ENCODE measurements at regions not wholly inside any gene's neighbourhood (a gene's known extent, or its start where the extent isn't known, plus 50 kb on each side); places are given as distances from the start of the nearest gene placed in this dataset.

DNA sequence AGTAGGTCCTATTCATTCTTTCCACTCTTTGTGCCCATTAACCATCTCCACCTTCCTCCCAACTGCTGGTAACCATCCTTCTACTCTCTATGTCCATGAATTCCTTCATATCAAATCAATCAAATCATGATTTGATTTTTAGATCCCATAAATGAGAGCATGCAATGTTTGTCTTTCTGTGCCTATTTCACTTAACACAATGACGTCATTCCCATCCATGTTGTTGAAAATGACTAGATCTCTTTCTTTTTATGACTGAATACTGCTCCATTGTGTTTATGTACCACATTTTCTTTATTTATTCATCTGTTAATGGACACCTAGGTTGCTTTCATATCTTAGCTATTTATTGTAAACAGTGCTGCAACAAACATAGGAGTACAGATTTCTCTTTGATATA is 827.3 kb upstream of the NRXN1 start:
- no peak overlapping the region for H3K27ac ChIP-seq (ENCODE audit: extremely low read depth, low read depth, low read length)
- ChIA-PET CTCF (no interaction called here), POLR2A (no interaction called here)
- TF ChIP-seq ATF2 (tag by site-specific recombination; IDR thresholded peaks at IDR 0.05; ENCODE audit: low read depth) (peak; percentile 69), ZNF596 (tag by site-specific recombination; IDR thresholded peaks at IDR 0.05) (no peak)
- H3K4me1 ChIP-seq (ENCODE audit: control insufficient read depth, insufficient read depth, low read length) = no peaks in the 10 kb centered on the region
- H3K4me3 ChIP-seq (ENCODE audit: low read depth, low read length) = no peak overlapping the region
- no peaks in the 10 kb centered on the region for H3K9me3 ChIP-seq (ENCODE audit: control insufficient read depth, insufficient read depth, low read depth, low read length)
- no peaks in the 10 kb centered on the region for H3K36me3 ChIP-seq (ENCODE audit: control insufficient read depth in 2 of 2, insufficient read depth in 1 of 2, low read length in 2 of 2)

GRCh38 chr2:51855683-51856082 is 823.8 kb upstream of the NRXN1 start:
- ChIA-PET POLR2A (no interaction called here), CTCF (no interaction called here)
- H3K4me1 ChIP-seq (ENCODE audit: control insufficient read depth, insufficient read depth, low read length) = no peaks in the 10 kb centered on the region
- no peak overlapping the region for H3K27ac ChIP-seq (ENCODE audit: extremely low read depth, low read depth, low read length)
- TF ChIP-seq INSM2 (tag by site-specific recombination; IDR thresholded peaks at IDR 0.05) (no peak), ZNF626 (tag by site-specific recombination; IDR thresholded peaks at IDR 0.05) (no peak), ZNF311 (tag by site-specific recombination; IDR thresholded peaks at IDR 0.05; ENCODE audit: borderline replicate concordance) (no peak), GFI1B (tag by site-specific recombination; IDR thresholded peaks at IDR 0.05) (no peak), ZNF76 (tag by site-specific recombination; IDR thresholded peaks at IDR 0.05; ENCODE audit: borderline replicate concordance, low read depth) (no peak), ZNF701 (tag by site-specific recombination; IDR thresholded peaks at IDR 0.05) (no peak), ZNF114 (tag by site-specific recombination; IDR thresholded peaks at IDR 0.05) (no peak), ZNF366 (tag by site-specific recombination; conservative IDR thresholded peaks at IDR 0.05) (no peak), TRIM28 (IDR thresholded peaks at IDR 0.05; ENCODE audit: borderline replicate concordance, low read length) (no peak), ZNF394 (tag by site-specific recombination; IDR thresholded peaks at IDR 0.05; ENCODE audit: borderline replicate concordance) (no peak), ZNF26 (tag by site-specific recombination; IDR thresholded peaks at IDR 0.05) (no peak), TSHZ1 (tag by site-specific recombination; IDR thresholded peaks at IDR 0.05; ENCODE audit: borderline replicate concordance) (no peak), ZNF354C (tag by site-specific recombination; IDR thresholded peaks at IDR 0.05; ENCODE audit: borderline replicate concordance, low read depth) (no peak), HOXD13 (CRISPR knock-in tag; IDR thresholded peaks at IDR 0.05; ENCODE audit: borderline replicate concordance) (no peak)
- H3K4me3 ChIP-seq (ENCODE audit: low read depth, low read length) = no peak overlapping the region
- no peaks in the 10 kb centered on the region for H3K36me3 ChIP-seq (ENCODE audit: control insufficient read depth in 2 of 2, insufficient read depth in 1 of 2, low read length in 2 of 2)
- no peaks in the 10 kb centered on the region for H3K9me3 ChIP-seq (ENCODE audit: control insufficient read depth, insufficient read depth, low read depth, low read length)
